MM.1S (cell line): ENCODE measurements at regions not wholly inside any gene's neighbourhood (a gene's known extent, or its start where the extent isn't known, plus 50 kb on each side); places are given as distances from the start of the nearest gene placed in this dataset.

ENCODE experiments used
- DNase-seq: peaks from one replicate; pipeline ENCODE4 v3.0.0-alpha.2; 2015
- H2AFZ ChIP-seq: fragments of 300-600 bp; sonication (generic); 2 replicates; pipeline ENCODE4 v1.6.0; 2016; ENCODE audit warnings: antibody characterized with exemption, low read length
- H3F3A ChIP-seq: fragments of 300-600 bp; sonication (generic); 2 replicates; pipeline ENCODE4 v1.6.1; 2016; ENCODE audit warnings: mild to moderate bottlenecking, antibody characterized with exemption, low read length, moderate library complexity, mixed read lengths; ENCODE audit not compliant: insufficient read depth
- H3K27ac ChIP-seq: fragments of 300-600 bp; sonication (generic); 2 replicates; pipeline ENCODE4 v1.5.1; 2016; ENCODE audit warnings: mild to moderate bottlenecking, low read length
- H3K27me3 ChIP-seq: fragments of 300-600 bp; sonication (generic); replicated peaks from 2 replicates; pipeline ENCODE4 v1.6.0; 2016; ENCODE audit warnings: low read length; ENCODE audit not compliant: insufficient read depth
- H3K36me3 ChIP-seq: fragments of 300-600 bp; sonication (generic); replicated peaks from 2 replicates; pipeline ENCODE4 v1.6.1; 2016; ENCODE audit warnings: mild to moderate bottlenecking, low read length, mixed read lengths; ENCODE audit not compliant: insufficient read depth
- H3K4me1 ChIP-seq: fragments of 300-600 bp; sonication (generic); 2 replicates; pipeline ENCODE4 v1.6.1; 2016; ENCODE audit warnings: low read length, mixed read lengths
- H3K4me2 ChIP-seq: fragments of 300-600 bp; sonication (generic); 2 replicates; pipeline ENCODE4 v1.6.0; 2016; ENCODE audit warnings: low read depth, low read length
- H3K4me3 ChIP-seq: fragments of 300-600 bp; sonication (generic); 2 replicates; pipeline ENCODE4 v1.5.1; 2016; ENCODE audit warnings: low read length, mixed read lengths
- H3K79me2 ChIP-seq: fragments of 300-600 bp; sonication (generic); 2 replicates; pipeline ENCODE4 v1.6.1; 2016; ENCODE audit warnings: mixed run types, low read length, mixed read lengths
- H3K9ac ChIP-seq: fragments of 300-600 bp; sonication (generic); 2 replicates; pipeline ENCODE4 v1.6.1; 2016; ENCODE audit warnings: low read length, mixed read lengths
- H3K9me2 ChIP-seq: fragments of 300-600 bp; sonication (generic); replicated peaks from 2 replicates; pipeline ENCODE4 v1.6.1; 2016; ENCODE audit warnings: mild to moderate bottlenecking, low read length, mixed read lengths; ENCODE audit not compliant: insufficient read depth
- H3K9me3 ChIP-seq: fragments of 300-600 bp; sonication (generic); replicated peaks from 2 replicates; pipeline ENCODE4 v1.6.1; 2016; ENCODE audit warnings: mild to moderate bottlenecking, low read length, mixed read lengths; ENCODE audit not compliant: insufficient read depth
- H4K20me1 ChIP-seq: fragments of 300-600 bp; sonication (generic); 2 replicates; pipeline ENCODE4 v1.6.1; 2016; ENCODE audit warnings: mild to moderate bottlenecking, low read length, moderate library complexity, mixed read lengths; ENCODE audit not compliant: insufficient read depth
- EZH2 ChIP-seq: fragments of 300-600 bp; sonication (generic); optimal IDR thresholded peaks from 2 replicates; pipeline ENCODE3; 2017; ENCODE audit warnings: low read depth, mild to moderate bottlenecking, antibody characterized with exemption, low read length, mixed read lengths
- EZH2phosphoT487 ChIP-seq: fragments of 300-600 bp; sonication (generic); IDR thresholded peaks from 2 replicates; pipeline ENCODE4 v1.6.1; 2018; ENCODE audit warnings: antibody characterized with exemption, low read length
- TF ChIP-seq, protein P1 (sequence below): fragments of 300-600 bp; sonication (generic); IDR thresholded peaks from 2 replicates; pipeline ENCODE4 v1.5.1; 2016; ENCODE audit warnings: antibody characterized with exemption, low read length, mixed read lengths

DNA sequence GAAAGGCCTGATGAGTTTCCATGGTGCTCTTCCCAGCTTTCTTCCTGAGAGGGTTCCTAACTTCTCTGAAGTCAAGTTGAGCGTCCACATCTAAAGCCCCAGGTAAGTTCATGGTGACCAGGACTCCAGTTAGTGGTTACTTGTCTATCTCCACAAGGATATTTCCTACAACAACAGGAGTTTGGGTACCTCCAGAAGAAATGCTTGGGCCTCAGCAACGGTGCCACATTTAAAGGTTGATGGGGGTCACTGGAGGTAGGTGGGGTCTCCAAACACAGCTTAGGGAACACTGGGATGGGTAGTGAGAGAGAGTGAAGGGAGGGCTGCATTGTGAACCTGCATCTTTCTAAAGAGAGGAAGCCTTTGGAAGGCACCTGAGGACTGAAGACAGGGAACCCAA is 123.4 kb downstream of the BOD1 start:
- no peaks in the 10 kb centered on the region for H3K9me2 ChIP-seq
- no peak overlapping the region for H2AFZ ChIP-seq
- no peaks in the 10 kb centered on the region for H3F3A ChIP-seq
- H3K36me3 ChIP-seq = no peaks in the 10 kb centered on the region
- H3K9ac ChIP-seq = no peak overlapping the region
- H3K27me3 ChIP-seq = no peaks in the 10 kb centered on the region
- no peak for DNase-seq
- H3K4me1 ChIP-seq = no peaks in the 10 kb centered on the region
- H3K79me2 ChIP-seq = no peaks in the 10 kb centered on the region
- no peak overlapping the region for H3K4me2 ChIP-seq
- TF ChIP-seq EZH2phosphoT487 = no peak
- TF ChIP-seq, protein P1, sequence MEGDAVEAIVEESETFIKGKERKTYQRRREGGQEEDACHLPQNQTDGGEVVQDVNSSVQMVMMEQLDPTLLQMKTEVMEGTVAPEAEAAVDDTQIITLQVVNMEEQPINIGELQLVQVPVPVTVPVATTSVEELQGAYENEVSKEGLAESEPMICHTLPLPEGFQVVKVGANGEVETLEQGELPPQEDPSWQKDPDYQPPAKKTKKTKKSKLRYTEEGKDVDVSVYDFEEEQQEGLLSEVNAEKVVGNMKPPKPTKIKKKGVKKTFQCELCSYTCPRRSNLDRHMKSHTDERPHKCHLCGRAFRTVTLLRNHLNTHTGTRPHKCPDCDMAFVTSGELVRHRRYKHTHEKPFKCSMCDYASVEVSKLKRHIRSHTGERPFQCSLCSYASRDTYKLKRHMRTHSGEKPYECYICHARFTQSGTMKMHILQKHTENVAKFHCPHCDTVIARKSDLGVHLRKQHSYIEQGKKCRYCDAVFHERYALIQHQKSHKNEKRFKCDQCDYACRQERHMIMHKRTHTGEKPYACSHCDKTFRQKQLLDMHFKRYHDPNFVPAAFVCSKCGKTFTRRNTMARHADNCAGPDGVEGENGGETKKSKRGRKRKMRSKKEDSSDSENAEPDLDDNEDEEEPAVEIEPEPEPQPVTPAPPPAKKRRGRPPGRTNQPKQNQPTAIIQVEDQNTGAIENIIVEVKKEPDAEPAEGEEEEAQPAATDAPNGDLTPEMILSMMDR = no peak
- no peak for TF ChIP-seq EZH2
- no peaks in the 10 kb centered on the region for H4K20me1 ChIP-seq
- H3K27ac ChIP-seq = no peak overlapping the region
- H3K9me3 ChIP-seq = no peaks in the 10 kb centered on the region
- H3K4me3 ChIP-seq = no peak overlapping the region

DNA sequence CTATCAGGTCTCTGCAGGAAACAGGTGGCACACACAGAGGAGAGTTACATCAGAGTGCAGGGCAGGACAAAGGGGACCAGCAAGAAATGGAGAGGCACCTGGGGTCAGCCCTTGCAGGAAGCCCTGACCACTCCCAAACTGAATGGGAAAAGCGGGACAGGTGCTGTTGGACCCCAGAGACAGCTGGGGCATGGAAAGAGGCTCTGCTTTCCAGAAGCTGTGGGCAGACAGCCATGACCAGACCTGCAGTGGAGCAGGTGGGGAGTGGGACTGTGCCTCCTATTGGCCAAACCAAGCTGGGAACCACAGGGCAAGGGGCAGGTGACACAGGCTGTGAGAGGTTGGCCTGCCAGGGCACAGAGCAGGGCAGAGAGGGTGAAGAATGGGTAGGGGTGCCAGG is 125.8 kb downstream of the BOD1 start:
- no peaks in the 10 kb centered on the region for H3K4me1 ChIP-seq

DNA sequence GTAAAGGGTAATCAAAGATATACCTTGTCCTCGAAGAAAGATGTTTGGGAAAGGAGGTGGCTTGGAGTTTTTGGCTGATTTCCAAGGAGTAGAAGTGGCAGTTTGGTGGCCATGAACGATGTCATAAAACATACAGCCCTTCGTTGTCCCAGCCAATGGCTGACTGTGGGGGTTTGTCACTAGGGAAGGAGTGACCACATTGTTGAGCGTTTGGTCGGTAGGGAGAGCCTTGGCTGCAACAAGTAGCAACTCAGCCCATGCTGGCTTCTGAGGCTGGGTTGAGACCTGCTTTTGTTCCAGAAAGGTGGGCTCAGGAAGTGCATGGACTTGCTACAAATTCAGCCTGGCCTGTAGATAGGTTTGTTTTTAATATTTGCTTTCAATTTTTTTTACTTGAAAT is 128.3 kb downstream of the BOD1 start:
- no peaks in the 10 kb centered on the region for H3K79me2 ChIP-seq
- no peak overlapping the region for H3K27ac ChIP-seq
- no peaks in the 10 kb centered on the region for H4K20me1 ChIP-seq
- no peaks in the 10 kb centered on the region for H3K27me3 ChIP-seq
- H3K9me2 ChIP-seq = no peaks in the 10 kb centered on the region
- H3K36me3 ChIP-seq = no peaks in the 10 kb centered on the region
- TF ChIP-seq EZH2phosphoT487 = no peak
- DNase-seq = no peak
- no peaks in the 10 kb centered on the region for H3K4me1 ChIP-seq
- no peak overlapping the region for H3K4me3 ChIP-seq
- no peaks in the 10 kb centered on the region for H3K9me3 ChIP-seq
- no peak overlapping the region for H2AFZ ChIP-seq
- H3K4me2 ChIP-seq = no peak overlapping the region
- H3K9ac ChIP-seq = no peak overlapping the region
- H3F3A ChIP-seq = no peaks in the 10 kb centered on the region

More for the DNA sequence above, 125.8 kb downstream of the BOD1 start:
- no peak overlapping the region for H2AFZ ChIP-seq
- H3K9ac ChIP-seq = no peak overlapping the region
- no peaks in the 10 kb centered on the region for H3K9me2 ChIP-seq
- H3K27me3 ChIP-seq = no peaks in the 10 kb centered on the region
- no peak overlapping the region for H3K4me2 ChIP-seq
- TF ChIP-seq EZH2phosphoT487 (no peak), EZH2 (no peak)
- TF ChIP-seq, protein P1 = no peak
- no peak overlapping the region for H3K4me3 ChIP-seq
- no peaks in the 10 kb centered on the region for H4K20me1 ChIP-seq
- no peak overlapping the region for H3K27ac ChIP-seq
- H3K79me2 ChIP-seq = no peaks in the 10 kb centered on the region
- no peaks in the 10 kb centered on the region for H3K36me3 ChIP-seq
- H3F3A ChIP-seq = no peaks in the 10 kb centered on the region
- no peaks in the 10 kb centered on the region for H3K9me3 ChIP-seq
- no peak for DNase-seq

DNA sequence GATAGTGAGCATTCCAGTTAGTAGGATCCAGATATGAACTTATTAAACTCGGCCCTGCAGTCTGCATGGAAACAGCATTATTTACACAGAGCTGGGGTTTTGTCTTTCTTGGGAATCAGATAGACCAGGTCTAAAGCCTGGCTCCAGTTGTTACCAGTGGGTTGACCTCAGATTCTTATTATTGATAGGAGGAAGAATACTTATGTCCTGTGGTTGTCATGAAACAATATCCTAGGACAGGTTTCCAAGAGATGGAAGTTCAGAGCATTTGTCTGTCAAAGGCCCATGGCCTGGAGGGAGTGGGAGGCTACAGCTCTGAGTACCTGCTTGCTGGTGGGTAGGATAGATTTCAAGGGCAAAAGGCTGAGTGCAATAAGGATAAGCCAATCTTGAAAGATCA is 129.2 kb downstream of the BOD1 start:
- Histone ChIP-seq H3K27me3 (no peaks in the 10 kb centered on the region), H3K9ac (no peak overlapping the region), H2AFZ (no peak overlapping the region), H3F3A (no peaks in the 10 kb centered on the region), H4K20me1 (no peaks in the 10 kb centered on the region), H3K4me1 (no peaks in the 10 kb centered on the region), H3K27ac (no peak overlapping the region), H3K9me3 (no peaks in the 10 kb centered on the region), H3K4me3 (no peak overlapping the region), H3K4me2 (no peak overlapping the region), H3K36me3 (no peaks in the 10 kb centered on the region), H3K79me2 (no peaks in the 10 kb centered on the region), H3K9me2 (no peaks in the 10 kb centered on the region)
- DNase-seq = no peak
- TF ChIP-seq EZH2 = no peak
- TF ChIP-seq, protein P1 = no peak
- no peak for TF ChIP-seq EZH2phosphoT487
